Kidney (tissue), 13 donors: ENCODE measurements at regions not wholly inside any gene's neighbourhood (a gene's known extent, or its start where the extent isn't known, plus 50 kb on each side); places are given as distances from the start of the nearest gene placed in this dataset.

ENCODE experiments used
- DNase-seq, 5 donors: peaks; one replicate each; pipeline ENCODE4 v3.0.0-alpha.2; 2013 to 2020
- FAIRE-seq: peaks from 2 replicates; lab custom pipeline; 2012; peaks lifted over from hg19 to GRCh38; lab: Jason Lieb, UNC
- H3K27ac ChIP-seq, 2 donors: one replicate each; pipeline ENCODE4 v1.7.0; 2013; ENCODE audit warnings: low read depth in 2 of 2, low read length in 2 of 2, inconsistent platforms in 1 of 2
- H3K27me3 ChIP-seq: one replicate; pipeline ENCODE4 v1.7.1; 2013; ENCODE audit warnings: low read length, inconsistent platforms; ENCODE audit not compliant: control insufficient read depth, insufficient read depth
- H3K36me3 ChIP-seq, 3 donors: one replicate each; pipeline versions ENCODE4 v1.7.0 to v1.7.1; 2013; ENCODE audit warnings: low read length in 3 of 3, control low read depth in 1 of 3, inconsistent platforms in 1 of 3; ENCODE audit not compliant: insufficient read depth in 3 of 3, control insufficient read depth in 2 of 3
- H3K4me1 ChIP-seq, 3 donors: one replicate each; pipeline versions ENCODE4 v1.7.0 to v1.7.1; 2013; ENCODE audit warnings: low read length in 3 of 3, inconsistent platforms in 1 of 3, low read depth in 1 of 3; ENCODE audit not compliant: control insufficient read depth in 2 of 3, insufficient read depth in 2 of 3
- H3K4me3 ChIP-seq, 3 donors: one replicate each; pipeline versions ENCODE4 v1.7.0 to v1.8.1; 2013; ENCODE audit warnings: low read length in 3 of 3, control low read depth in 1 of 3, inconsistent platforms in 1 of 3
- H3K9ac ChIP-seq, 3 donors: one replicate each; pipeline versions ENCODE4 v1.7.0 to v1.7.1; 2013; ENCODE audit warnings: low read length in 3 of 3, control low read depth in 1 of 3, inconsistent platforms in 1 of 3
- H3K9me3 ChIP-seq, 3 donors: one replicate each; pipeline versions ENCODE4 v1.7.0 to v1.7.1; 2013; ENCODE audit warnings: low read length in 3 of 3, control low read depth in 1 of 3, inconsistent platforms in 1 of 3; ENCODE audit not compliant: control insufficient read depth in 2 of 3, insufficient read depth in 1 of 3
- intact Hi-C: fragments of 100-400 bp; cut with DNase I; formaldehyde crosslinking; loops from one replicate; pipeline ENCODE4 v1.11.1; 2022
- TF ChIP-seq, protein P1 (sequence below): IDR thresholded peaks from 3 replicates; pipeline ENCODE4 v1.5.1; 2012; ENCODE audit warnings: mild to moderate bottlenecking, moderate library complexity, borderline replicate concordance; ENCODE audit not compliant: insufficient read depth; ENCODE audit errors: extremely low read depth
- donor health status: control.
- donor health status: control.
- donor health status: control.
- donor health status: control.
- donor health status: control.
- donor health status: DM: yes; HTN: yes; CAD: no.
- donor health status: Normal renal cell carcinoma (clear cell type).

DNA sequence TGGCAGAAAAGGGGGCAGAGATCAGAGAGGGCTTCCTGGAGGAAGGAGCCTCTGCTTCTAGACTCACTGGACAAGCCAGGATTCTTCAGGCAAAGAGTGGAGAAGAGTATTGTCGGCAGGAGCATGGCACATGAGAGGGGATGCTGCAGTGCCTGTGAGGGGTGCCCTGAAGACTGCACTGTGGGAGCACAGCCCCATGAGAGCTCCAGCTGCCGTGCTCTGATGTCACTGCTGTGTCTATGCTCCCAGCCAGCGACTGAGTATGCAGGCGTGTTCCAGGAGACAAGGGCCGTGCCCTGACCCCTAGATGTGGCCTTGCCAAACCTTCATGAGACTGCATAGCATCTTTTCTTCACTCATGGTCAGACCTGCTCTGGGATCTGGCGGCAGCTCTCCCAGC lies 339.1 kb downstream of the RPS24 start:
- FAIRE-seq = no peak
- H3K4me3 ChIP-seq = no peak overlapping the region
- TF ChIP-seq, protein P1, sequence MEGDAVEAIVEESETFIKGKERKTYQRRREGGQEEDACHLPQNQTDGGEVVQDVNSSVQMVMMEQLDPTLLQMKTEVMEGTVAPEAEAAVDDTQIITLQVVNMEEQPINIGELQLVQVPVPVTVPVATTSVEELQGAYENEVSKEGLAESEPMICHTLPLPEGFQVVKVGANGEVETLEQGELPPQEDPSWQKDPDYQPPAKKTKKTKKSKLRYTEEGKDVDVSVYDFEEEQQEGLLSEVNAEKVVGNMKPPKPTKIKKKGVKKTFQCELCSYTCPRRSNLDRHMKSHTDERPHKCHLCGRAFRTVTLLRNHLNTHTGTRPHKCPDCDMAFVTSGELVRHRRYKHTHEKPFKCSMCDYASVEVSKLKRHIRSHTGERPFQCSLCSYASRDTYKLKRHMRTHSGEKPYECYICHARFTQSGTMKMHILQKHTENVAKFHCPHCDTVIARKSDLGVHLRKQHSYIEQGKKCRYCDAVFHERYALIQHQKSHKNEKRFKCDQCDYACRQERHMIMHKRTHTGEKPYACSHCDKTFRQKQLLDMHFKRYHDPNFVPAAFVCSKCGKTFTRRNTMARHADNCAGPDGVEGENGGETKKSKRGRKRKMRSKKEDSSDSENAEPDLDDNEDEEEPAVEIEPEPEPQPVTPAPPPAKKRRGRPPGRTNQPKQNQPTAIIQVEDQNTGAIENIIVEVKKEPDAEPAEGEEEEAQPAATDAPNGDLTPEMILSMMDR = no peak
- no peaks in the 10 kb centered on the region for H3K4me1 ChIP-seq
- no peaks in the 10 kb centered on the region for H3K27me3 ChIP-seq
- H3K9ac ChIP-seq = no peak overlapping the region
- no peaks in the 10 kb centered on the region for H3K36me3 ChIP-seq
- DNase-seq = no peak
- intact Hi-C loops = no loop called here
- H3K9me3 ChIP-seq = no peaks in the 10 kb centered on the region
- H3K27ac ChIP-seq = no peak overlapping the region

DNA sequence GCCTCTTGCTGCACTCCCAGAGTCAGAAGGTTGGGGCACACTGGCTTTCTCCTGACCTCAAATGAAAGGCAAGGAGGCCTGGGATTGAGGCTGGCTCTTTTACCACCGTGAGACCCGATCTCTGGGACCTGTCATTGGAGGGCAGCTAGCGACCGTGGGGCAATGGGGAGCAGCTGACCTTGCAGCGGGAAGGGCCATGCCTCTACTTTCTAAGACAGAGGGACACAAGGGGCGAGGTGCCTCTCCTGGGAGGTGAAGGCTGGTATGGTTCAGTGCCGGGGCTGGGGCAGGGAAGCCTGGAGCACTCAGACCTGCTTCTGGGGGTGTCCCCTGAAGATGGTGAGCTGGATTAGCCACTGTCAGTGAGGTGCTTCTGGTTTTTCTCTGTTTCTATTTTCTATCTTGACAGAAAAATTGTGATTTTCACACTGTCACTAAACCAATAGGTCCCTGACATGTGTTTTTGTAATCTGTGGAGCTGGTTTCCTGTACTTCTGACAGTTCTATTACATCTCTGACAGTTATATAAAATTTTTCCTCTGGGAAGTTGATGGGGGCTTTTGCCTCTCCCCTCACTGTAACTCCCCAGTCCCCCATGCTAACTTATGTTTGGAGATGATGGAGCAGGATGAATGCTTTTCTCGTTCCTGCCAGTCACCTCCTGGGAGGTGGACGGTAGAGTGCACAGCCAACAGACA lies 340.8 kb downstream of the RPS24 start:
- DNase-seq = no peak
- TF ChIP-seq, protein P1 = no peak
- FAIRE-seq = no peak
- H3K27ac ChIP-seq = no peak overlapping the region
- H3K9me3 ChIP-seq = no peaks in the 10 kb centered on the region
- no peak overlapping the region for H3K4me3 ChIP-seq
- no peaks in the 10 kb centered on the region for H3K27me3 ChIP-seq
- no peak overlapping the region for H3K9ac ChIP-seq
- no peaks in the 10 kb centered on the region for H3K36me3 ChIP-seq
- H3K4me1 ChIP-seq = no peaks in the 10 kb centered on the region
- intact Hi-C loops = no loop called here

DNA sequence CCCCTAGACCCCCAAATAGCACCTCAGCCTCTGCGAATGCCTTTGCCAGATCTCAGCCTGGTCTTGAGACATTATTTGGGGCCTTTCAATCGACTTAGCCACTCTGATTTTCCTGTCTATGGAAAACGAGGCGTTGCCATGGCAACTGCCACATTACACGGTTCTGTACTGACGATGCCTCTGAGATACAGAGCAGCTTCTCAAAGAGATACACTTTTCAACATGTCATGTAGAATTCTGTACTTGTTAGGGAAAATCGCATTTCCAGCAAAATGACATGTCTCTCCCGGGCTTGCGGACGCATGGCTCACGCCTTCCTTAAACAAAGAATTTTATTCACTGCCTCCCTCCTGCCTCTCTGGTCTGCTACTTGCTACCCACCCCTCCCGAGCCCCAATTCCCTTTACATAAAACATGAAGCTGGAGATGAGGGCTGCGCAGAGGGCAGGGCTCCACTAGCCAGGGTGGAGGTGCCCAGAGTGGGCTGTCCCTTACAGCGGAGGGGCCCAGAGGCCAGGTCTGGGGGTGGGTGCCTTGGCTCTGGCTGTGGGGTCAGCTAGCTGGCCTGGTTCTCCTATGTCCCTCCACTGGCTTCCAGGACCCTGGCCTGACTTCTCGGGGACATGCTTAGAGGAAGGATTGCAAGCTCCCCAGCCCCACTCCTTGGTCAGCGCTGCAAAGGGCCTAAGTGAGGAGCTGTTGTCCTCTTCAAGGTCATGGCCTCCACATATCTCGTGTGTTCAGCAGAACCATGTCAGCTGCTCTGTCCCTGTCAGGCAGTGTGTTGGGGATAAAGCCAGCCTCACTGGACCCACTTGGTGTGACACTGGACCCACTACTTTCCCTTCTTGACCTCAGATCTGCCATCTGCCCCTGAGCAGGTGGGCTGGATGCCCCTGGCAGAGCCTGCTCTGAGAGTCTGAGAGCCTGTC lies 342.5 kb downstream of the RPS24 start:
- no peak overlapping the region for H3K27ac ChIP-seq
- H3K36me3 ChIP-seq = no peaks in the 10 kb centered on the region
- no peaks in the 10 kb centered on the region for H3K4me1 ChIP-seq
- TF ChIP-seq, protein P1 = no peak
- no peaks in the 10 kb centered on the region for H3K27me3 ChIP-seq
- no peak overlapping the region for H3K9ac ChIP-seq
- no peak for FAIRE-seq
- DNase-seq = no peak
- intact Hi-C loops = no loop called here
- H3K4me3 ChIP-seq = no peak overlapping the region
- no peaks in the 10 kb centered on the region for H3K9me3 ChIP-seq
